GM18873 (cell line): ENCODE measurements at regions not wholly inside any gene's neighbourhood (a gene's known extent, or its start where the extent isn't known, plus 50 kb on each side); places are given as distances from the start of the nearest gene placed in this dataset.

Experiments
- ATAC-seq: cut with Tn5 transposase; IDR thresholded peaks from one replicate; pipeline ENCODE4 v1.9.1; 2021; ENCODE audit warnings: mild to moderate bottlenecking, moderate library complexity, moderate number of reproducible peaks; ENCODE audit not compliant: unreplicated experiment, low FRiP score

DNA sequence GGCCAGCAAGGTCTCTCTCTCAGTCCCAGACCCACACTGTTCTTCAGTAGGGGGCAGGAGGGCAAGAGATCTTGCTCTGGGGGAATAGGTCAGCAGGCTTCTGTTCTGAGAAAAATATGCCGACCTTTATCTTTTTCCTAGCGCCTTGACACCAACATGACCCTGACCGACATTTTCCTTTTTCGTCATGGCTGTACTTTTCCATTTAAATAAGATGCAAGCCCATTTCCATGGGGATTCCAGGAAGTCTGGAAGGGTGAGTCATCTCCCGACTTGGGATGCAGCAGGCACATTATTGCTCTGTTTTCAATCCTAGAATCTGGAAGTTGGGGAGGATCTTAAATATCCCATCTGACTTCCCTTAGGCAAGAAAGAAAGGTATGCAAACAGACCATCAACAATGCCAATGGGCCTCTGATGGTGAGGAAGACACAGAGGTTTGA lies 261.5 kb upstream of the LRTM1 start:
- ATAC-seq: no peak

DNA sequence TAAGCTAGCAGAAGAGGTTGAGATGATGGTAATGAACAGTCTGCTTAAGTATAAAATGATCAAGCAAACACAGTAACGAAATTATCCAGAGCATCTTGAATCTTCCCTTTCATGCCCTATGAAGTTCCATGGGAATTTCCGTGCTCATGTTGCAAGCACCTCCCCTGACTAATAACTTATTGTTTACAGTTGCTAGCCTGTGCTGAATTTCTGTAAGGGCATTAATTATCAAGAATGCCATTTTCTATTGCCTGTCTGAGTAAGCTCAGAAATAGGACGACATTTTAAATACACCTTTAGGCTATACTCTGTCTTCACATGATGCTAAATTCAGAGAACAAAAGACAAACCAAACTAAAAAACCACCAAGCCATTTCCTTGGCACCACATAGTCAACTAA lies 257.5 kb upstream of the LRTM1 start:
- ATAC-seq: no peak

DNA sequence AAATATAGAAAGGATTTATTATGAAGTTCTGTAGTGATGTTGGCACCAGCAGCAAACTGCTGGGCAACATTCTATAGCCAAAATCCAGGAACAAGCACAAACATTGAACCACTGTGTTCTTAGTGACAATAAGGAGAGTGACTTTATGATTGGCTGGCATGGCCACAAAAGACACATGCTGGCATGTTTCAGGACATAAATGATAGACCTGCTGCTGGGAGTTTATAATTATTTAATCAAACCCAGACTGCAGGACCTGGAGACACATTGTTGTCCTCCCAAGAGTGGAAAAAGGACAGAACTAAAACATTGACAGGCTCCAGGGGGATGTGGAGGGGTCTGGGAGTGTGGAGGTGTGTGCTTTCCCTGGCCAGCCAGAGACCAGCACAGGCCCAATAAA lies 255.3 kb upstream of the LRTM1 start:
- ATAC-seq: no peak

- no peak for ATAC-seq
Observed at GRCh38 chr3:55180936-55181535, 253.2 kb upstream of the LRTM1 start.

DNA sequence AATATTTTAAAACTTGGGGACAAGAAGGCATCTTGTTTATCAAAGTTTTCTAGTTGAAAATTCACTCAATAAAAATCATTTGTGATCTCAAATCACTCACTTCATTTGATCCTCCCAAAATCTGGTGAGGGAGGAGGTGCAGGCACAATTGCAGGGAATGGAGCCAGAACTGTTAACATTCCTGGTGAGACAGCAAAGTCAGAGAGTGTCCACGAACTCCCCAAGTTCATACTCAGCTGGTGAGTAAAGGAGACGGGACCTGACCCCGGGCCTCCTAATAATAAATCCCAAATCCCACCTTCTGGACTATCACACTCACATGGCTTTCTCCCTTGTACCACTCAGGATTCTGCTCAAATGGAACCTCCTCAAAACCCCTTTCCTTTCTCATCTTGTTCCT lies 252.3 kb upstream of the LRTM1 start:
- ATAC-seq: no peak

DNA sequence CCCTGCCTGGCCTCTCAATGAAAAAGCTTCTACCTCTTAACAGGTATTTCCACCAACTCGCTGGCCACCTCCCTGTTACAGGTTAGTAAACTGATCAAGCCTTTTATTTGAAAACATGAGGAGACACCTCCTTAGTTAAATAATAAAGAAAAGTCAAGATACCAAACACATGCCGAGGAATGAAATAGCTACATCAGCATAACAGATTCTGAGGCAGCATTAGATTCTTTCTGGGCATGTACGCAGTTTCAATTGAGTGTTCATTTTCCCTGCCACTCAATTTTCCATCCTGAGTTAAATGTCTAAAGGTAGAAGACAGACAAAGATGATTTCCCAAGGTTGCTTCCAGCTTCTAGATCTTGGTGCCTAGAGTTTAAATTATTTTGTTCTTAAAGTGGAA lies 250.5 kb upstream of the LRTM1 start:
- ATAC-seq: no peak

DNA sequence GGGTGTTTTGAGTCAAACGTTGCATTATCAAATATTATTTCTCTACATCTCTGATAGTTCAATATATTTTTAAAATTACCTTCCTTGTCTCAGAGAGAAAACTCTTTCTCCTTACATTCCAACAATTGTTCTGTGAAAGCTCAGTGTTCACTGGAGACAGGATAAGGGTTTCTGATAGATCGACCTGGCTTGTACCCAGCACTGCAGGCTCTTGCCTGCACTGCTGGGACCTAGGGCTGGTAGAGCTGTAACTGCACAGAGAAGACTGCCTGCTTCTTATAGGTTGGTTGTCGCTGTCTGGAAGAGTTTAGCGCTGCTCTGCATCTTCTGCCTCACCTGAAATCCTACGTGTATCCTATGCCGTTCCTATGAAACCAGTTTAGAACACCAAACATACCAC lies 249.9 kb upstream of the LRTM1 start:
- no peak for ATAC-seq

- ATAC-seq: no peak
Observed at GRCh38 chr3:55175423-55175822, 247.6 kb upstream of the LRTM1 start.

GRCh38 chr3:55174747-55175146 lies 246.9 kb upstream of the LRTM1 start:
- ATAC-seq: no peak

GRCh38 chr3:55173504-55173903 lies 245.6 kb upstream of the LRTM1 start:
- no peak for ATAC-seq

DNA sequence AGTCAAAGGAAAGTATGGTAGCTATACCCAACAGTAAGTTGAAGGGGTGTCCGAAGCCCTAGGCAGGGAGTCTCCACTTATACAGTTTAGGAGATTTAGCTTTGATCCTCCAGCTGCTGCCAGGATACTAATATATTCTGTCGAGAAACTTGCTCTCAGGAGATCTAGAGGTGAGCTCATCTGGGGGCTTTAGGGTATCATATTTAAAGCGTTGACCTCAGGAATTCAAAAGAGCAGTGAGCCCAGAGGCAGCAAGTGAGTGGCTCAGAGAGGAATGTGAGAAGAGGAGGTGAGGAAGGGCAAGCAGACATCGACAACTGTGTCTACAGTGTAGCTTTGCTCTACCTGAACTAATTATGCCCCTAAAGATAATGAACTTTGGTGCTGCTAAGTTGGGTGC lies 245.1 kb upstream of the LRTM1 start:
- no peak for ATAC-seq

DNA sequence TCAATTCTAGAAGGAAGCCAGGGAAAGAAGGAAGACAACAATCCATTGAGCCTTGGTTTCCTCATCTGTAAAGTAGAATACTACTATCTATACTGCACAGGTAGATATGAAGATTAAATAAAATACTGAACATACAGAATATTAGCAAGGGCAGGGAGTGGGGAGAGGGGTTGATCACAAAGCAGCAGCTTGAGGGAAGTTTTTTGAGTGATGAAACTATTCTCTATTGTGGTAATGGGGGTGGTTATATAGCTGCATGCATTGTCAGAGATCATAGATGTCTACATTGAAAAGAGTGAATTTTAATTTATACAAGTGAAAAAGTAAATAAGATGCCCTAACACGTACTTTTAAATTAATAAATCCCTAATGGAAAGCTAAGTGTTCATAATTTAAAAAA lies 242.6 kb upstream of the LRTM1 start:
- ATAC-seq: no peak

- ATAC-seq: no peak
Observed at GRCh38 chr3:55169608-55170072, 241.8 kb upstream of the LRTM1 start.

DNA sequence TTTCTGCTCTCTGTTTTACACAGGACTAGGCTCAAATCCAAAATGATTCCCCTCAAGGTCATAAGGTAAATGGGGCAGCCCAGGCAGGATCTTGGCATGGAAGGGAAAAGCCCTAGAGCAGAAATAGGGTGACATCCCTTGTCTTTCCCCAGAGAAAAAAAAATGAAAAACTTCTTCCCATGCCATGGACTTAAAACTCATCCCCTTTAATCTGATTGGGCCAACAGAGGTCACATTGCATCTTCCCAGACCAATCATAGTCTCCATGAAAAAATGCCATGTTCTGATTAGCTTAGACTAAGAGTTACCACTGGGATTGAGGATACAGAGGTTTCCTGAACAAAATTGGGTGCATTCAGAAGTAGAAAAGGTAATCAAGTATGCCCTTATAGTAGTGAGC lies 241.3 kb upstream of the LRTM1 start:
- ATAC-seq: no peak

DNA sequence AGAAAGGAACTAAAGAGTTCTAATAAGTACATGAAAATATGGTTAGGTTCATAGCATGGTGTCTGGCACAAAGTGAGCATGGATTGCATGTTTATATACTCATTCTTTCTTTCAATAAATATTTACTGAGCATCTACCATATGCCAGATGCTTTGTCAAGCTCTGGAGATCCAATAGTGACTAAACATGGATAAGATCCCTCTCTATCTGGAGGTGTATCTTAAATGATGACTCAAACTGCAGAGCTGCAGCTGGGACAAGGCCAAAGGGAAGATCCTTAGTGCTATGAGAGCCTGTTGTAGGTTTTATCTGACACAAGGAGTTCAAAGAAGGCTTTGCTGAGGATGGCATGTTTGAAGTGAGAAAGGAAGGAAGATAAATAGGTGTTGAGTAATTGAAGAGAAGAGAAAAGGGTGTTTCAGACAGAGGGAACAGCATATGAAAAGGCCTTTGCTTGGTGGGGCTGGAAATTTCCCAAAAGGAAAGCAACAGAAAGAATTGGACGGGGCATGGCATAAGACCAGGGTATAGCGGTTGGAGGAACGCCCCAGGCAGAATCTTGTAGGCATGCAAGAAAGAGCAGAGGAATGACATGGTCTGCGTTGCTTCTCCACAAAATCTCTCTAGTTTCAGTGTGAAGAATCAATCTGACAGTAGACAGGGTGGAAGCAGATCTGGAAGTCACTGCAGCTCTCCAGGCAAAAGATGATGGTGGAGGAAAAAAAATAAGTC lies 239.9 kb upstream of the LRTM1 start:
- ATAC-seq: no peak

- ATAC-seq: no peak
Observed at GRCh38 chr3:55166576-55167555, 239.0 kb upstream of the LRTM1 start.

- no peak for ATAC-seq
Observed at GRCh38 chr3:55165704-55166405, 238.0 kb upstream of the LRTM1 start.

DNA sequence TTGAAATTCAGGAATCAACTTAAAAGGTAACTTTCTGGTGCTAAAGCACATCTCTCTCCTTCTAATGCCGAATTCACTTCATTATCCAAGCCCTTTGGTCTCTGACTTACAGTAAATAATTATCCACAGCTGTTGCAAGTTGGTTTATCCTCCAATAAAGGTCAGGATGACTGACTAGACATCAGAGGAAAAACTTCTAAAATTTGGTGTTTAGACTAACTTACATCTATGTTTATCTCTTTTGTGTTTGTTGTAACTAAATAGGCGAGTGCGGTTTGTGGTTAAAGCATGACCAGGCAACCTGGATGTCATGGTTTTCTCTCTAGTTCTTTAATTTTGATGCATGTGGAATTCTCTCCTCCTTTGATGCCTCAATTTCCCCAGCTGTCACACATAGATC lies 237.4 kb upstream of the LRTM1 start:
- ATAC-seq: no peak

- no peak for ATAC-seq
Observed at GRCh38 chr3:55164876-55165275, 237.0 kb upstream of the LRTM1 start.

DNA sequence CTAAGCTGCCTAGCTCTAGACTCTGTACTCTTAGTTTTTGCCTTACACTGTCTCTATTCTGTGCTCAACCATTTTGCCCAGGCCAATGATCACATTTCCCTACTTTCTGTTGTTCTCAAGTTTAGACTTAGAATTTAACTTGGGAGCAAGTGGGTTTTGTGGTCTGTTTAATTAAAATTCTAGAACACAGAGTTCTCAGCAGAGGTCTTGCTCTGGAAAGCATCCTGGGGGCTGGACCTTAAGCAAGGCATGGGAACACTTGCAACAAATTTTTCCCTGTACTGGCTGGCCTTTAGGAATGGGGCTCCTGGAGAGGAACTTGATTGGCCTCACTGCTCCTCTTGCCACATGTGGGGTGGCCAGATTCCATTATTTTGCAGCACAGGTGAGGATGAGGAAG lies 236.3 kb upstream of the LRTM1 start:
- no peak for ATAC-seq

- no peak for ATAC-seq
Observed at GRCh38 chr3:55163421-55163820, 235.6 kb upstream of the LRTM1 start.
